ENCODE measurements at regions not wholly inside any gene's neighbourhood (a gene's known extent, or its start where the extent isn't known, plus 50 kb on each side); places are given as distances from the start of the nearest gene placed in this dataset.

DNA sequence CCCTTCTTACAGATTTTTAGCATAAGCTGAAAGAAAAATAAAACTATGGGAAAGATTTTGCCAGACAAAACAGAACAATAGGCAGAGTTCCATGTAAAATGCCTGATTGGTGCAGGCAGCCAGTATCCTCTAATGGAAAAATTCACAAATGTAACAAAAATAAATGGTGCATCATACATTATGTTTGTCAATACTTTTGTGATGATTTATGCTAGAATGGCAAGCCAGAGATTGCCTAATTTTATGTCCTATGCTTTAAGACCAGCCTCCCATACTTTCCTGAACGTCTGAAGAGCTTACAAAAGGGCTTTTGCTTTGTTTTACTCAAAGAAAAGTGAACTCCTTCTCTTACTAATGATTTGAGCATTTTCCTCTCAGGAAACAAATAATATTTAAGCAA lies 81.5 kb upstream of the KCNJ15 start:
- DNase-seq (ENCODE audit: low read depth): peak; percentile 68
- TF ChIP-seq, protein P1, sequence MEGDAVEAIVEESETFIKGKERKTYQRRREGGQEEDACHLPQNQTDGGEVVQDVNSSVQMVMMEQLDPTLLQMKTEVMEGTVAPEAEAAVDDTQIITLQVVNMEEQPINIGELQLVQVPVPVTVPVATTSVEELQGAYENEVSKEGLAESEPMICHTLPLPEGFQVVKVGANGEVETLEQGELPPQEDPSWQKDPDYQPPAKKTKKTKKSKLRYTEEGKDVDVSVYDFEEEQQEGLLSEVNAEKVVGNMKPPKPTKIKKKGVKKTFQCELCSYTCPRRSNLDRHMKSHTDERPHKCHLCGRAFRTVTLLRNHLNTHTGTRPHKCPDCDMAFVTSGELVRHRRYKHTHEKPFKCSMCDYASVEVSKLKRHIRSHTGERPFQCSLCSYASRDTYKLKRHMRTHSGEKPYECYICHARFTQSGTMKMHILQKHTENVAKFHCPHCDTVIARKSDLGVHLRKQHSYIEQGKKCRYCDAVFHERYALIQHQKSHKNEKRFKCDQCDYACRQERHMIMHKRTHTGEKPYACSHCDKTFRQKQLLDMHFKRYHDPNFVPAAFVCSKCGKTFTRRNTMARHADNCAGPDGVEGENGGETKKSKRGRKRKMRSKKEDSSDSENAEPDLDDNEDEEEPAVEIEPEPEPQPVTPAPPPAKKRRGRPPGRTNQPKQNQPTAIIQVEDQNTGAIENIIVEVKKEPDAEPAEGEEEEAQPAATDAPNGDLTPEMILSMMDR (conservative IDR thresholded peaks at IDR 0.05; ENCODE audit: control insufficient read depth, insufficient read depth, low read depth, low read length): no peak
- H3K4me3 ChIP-seq (ENCODE audit: control insufficient read depth, low read depth, low read length): no peak overlapping the region

DNA sequence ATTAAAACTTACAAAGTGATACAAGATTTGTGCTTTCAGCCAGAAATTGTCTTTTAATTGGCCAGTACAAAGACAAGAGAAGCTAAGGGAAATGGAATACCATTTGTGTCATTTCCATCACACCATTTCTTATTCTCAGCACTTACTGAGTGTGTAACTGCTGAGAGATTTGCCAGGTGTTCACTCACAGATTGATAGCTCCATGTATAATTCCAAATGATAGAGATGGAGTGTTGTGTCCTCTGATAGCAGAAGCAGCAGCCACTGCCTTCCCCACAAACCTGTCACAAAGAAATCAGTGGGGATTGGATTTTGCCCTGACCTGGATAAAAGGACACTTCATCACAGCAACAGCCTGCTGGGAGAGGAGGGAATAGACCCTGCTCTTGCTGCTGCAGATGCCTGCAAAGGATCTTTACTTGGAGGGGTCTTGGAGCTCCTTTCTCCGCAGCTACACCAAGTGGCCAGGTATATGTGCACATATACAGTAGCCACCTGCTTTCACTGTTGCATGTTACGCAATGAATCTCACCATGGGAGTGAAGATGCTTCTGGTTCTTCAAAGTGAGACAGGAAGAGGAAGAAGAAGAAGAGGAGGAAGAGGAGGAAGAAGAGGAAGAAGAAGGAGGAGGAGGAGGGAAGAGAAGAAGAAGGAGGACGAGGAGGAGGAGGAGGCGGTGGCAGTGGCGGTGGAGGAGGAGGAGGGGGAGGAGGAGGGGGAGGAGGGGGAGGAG lies 78.7 kb upstream of the KCNJ15 start:
- TF ChIP-seq, protein P1 (conservative IDR thresholded peaks at IDR 0.05; ENCODE audit: control insufficient read depth, insufficient read depth, low read depth, low read length): no peak
- no peak for DNase-seq (ENCODE audit: low read depth)
- H3K4me3 ChIP-seq (ENCODE audit: control insufficient read depth, low read depth, low read length): no peak overlapping the region

DNA sequence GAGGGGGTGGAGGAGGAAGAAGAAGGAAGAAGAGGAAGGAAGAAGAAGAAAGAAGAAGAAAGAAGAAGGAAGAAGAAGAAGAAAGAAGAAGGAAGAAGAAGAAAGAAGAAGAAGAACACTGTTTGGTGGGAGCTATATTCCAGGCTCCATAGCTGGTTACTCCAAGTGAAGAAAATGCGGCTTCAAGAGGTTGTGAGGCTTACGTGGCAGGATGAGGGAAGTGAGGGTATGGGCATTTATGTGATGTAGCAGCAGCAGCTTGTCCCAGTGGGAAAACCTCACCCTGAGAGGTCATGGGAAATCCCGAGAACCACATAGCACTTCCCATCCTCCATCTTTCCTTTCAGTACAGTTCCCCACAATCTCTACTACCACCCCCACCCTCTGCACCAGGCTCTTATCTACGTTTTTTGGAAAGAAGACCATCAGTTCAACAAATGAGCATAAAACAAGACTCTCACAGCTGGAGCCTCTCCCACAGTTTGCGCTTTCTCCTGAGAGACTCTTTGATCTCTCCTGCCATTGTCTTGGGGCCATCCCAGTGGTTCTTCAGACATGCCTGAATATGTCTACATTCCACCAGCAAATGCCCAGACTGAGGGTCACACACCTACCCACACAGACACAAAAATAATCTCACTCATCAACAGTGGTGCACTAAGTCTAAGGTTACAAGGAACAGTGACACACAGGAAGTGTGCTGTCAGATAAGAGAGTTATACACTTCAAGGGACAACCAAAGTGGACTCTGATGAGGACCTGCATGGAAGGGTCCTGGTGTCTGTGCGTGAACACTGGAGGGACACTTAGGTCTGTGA lies 77.9 kb upstream of the KCNJ15 start:
- DNase-seq (ENCODE audit: low read depth): no peak
- no peak overlapping the region for H3K4me3 ChIP-seq (ENCODE audit: control insufficient read depth, low read depth, low read length)
- TF ChIP-seq, protein P1 (conservative IDR thresholded peaks at IDR 0.05; ENCODE audit: control insufficient read depth, insufficient read depth, low read depth, low read length): no peak

DNA sequence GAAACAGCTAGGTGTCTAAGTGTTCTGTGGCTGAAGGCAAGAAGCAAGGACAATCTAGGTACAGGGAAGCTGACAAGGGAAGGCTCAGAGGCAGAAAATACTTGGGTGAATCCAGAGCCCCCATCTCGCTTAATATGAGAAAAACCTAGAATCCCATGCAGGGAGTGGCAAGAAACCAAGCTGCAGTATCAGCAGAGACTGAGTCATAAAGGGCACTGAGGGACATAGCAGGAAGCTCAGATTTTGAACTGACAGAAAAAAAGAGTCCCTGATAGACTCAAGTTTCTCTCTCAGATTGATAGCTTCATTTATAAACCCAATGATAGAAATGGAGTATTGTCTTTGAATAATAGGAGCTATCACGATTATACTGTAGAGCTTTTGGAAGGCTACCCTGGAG lies 77.3 kb upstream of the KCNJ15 start:
- DNase-seq (ENCODE audit: low read depth): peak; percentile 36
- TF ChIP-seq, protein P1 (conservative IDR thresholded peaks at IDR 0.05; ENCODE audit: control insufficient read depth, insufficient read depth, low read depth, low read length): no peak
- no peak overlapping the region for H3K4me3 ChIP-seq (ENCODE audit: control insufficient read depth, low read depth, low read length)

DNA sequence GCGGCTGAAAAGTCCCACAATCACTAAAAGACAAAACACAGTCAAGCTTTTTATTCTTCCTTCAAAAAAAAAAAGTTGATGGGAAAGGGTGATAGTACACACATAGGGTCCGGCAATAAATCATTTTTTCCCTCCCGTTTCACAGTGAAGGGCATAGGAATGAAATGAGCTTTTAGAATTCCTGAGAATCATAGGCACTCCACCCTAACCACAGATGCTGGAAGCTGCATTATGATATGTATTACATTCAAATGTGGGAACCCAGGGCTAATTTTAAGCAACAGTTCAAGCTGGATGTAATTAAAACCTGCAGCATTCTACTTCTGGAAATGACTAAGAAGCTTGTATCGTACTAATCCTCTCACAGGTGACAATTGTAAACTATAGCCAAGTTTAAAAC lies 75.7 kb upstream of the KCNJ15 start:
- DNase-seq (ENCODE audit: low read depth): peak; percentile 71
- TF ChIP-seq, protein P1 (conservative IDR thresholded peaks at IDR 0.05; ENCODE audit: control insufficient read depth, insufficient read depth, low read depth, low read length): no peak

DNA sequence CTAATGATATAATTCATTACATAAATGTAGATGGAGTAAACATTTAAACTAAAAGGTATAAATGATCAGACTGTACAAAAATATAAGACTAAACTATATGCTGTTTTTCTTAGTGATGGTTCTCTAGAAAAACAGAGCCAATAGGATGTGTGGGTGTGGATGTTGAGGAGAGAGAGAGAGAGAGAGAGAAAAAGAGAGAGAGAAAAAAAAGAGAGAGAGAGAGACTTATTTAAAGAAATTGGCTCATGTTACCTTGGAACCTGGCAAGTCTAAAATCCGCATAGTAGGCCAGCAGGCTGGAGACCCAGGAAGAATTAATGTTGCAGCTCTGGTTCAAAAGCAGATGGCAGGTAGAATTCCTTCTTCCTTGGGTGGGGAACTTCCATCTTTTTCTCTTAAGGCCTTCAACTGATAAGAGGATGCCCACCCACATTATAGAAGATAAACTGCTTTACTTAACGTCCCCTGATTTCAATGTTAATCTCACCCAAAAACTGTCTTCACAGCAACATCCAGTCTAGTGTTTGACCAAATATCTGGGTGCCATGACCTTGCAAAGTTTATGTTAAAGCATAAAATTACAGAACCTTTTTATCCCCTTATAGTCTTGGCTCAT lies 74.3 kb upstream of the KCNJ15 start:
- TF ChIP-seq, protein P1 (conservative IDR thresholded peaks at IDR 0.05; ENCODE audit: control insufficient read depth, insufficient read depth, low read depth, low read length): no peak
- no peak for DNase-seq (ENCODE audit: low read depth)
- H3K4me3 ChIP-seq (ENCODE audit: control insufficient read depth, low read depth, low read length): no peak overlapping the region

More for the DNA sequence above, 75.7 kb upstream of the KCNJ15 start:
- H3K4me3 ChIP-seq (ENCODE audit: control insufficient read depth, low read depth, low read length): no peak overlapping the region
